ENCODE measurements at regions not wholly inside any gene's neighbourhood (a gene's known extent, or its start where the extent isn't known, plus 50 kb on each side); places are given as distances from the start of the nearest gene placed in this dataset.

DNA sequence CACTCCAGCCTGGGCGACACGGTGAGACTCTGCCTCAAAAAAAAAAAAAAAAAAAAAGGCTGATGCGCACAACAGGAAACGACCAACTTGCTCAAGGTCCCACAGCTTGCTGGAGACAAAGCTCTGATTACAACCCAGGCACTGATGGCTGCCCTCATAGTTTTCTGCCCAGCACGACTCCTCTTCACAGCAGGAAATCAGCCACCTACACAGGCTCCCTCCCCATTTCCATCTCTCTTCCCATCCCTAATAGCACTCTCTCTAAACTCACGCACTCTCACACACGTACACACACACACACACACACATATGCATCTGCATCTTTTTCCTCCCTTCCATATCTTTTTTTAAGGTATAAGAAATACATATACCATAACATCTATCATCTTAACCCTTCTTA is 153.5 kb upstream of the SOD1 start:
- TF ChIP-seq, protein P1, sequence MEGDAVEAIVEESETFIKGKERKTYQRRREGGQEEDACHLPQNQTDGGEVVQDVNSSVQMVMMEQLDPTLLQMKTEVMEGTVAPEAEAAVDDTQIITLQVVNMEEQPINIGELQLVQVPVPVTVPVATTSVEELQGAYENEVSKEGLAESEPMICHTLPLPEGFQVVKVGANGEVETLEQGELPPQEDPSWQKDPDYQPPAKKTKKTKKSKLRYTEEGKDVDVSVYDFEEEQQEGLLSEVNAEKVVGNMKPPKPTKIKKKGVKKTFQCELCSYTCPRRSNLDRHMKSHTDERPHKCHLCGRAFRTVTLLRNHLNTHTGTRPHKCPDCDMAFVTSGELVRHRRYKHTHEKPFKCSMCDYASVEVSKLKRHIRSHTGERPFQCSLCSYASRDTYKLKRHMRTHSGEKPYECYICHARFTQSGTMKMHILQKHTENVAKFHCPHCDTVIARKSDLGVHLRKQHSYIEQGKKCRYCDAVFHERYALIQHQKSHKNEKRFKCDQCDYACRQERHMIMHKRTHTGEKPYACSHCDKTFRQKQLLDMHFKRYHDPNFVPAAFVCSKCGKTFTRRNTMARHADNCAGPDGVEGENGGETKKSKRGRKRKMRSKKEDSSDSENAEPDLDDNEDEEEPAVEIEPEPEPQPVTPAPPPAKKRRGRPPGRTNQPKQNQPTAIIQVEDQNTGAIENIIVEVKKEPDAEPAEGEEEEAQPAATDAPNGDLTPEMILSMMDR (IDR thresholded peaks at IDR 0.05; ENCODE audit: insufficient read depth, low read length), result no peak
- TF ChIP-seq POLR2AphosphoS5 (IDR thresholded peaks at IDR 0.05; ENCODE audit: low read depth), result no peak
- TF ChIP-seq, protein P2, sequence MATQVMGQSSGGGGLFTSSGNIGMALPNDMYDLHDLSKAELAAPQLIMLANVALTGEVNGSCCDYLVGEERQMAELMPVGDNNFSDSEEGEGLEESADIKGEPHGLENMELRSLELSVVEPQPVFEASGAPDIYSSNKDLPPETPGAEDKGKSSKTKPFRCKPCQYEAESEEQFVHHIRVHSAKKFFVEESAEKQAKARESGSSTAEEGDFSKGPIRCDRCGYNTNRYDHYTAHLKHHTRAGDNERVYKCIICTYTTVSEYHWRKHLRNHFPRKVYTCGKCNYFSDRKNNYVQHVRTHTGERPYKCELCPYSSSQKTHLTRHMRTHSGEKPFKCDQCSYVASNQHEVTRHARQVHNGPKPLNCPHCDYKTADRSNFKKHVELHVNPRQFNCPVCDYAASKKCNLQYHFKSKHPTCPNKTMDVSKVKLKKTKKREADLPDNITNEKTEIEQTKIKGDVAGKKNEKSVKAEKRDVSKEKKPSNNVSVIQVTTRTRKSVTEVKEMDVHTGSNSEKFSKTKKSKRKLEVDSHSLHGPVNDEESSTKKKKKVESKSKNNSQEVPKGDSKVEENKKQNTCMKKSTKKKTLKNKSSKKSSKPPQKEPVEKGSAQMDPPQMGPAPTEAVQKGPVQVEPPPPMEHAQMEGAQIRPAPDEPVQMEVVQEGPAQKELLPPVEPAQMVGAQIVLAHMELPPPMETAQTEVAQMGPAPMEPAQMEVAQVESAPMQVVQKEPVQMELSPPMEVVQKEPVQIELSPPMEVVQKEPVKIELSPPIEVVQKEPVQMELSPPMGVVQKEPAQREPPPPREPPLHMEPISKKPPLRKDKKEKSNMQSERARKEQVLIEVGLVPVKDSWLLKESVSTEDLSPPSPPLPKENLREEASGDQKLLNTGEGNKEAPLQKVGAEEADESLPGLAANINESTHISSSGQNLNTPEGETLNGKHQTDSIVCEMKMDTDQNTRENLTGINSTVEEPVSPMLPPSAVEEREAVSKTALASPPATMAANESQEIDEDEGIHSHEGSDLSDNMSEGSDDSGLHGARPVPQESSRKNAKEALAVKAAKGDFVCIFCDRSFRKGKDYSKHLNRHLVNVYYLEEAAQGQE (IDR thresholded peaks at IDR 0.05; ENCODE audit: insufficient replicate concordance, low read depth), result no peak

Data from HL-60 (cell line).